ENCODE measurements at regions not wholly inside any gene's neighbourhood (a gene's known extent, or its start where the extent isn't known, plus 50 kb on each side); places are given as distances from the start of the nearest gene placed in this dataset.

DNA sequence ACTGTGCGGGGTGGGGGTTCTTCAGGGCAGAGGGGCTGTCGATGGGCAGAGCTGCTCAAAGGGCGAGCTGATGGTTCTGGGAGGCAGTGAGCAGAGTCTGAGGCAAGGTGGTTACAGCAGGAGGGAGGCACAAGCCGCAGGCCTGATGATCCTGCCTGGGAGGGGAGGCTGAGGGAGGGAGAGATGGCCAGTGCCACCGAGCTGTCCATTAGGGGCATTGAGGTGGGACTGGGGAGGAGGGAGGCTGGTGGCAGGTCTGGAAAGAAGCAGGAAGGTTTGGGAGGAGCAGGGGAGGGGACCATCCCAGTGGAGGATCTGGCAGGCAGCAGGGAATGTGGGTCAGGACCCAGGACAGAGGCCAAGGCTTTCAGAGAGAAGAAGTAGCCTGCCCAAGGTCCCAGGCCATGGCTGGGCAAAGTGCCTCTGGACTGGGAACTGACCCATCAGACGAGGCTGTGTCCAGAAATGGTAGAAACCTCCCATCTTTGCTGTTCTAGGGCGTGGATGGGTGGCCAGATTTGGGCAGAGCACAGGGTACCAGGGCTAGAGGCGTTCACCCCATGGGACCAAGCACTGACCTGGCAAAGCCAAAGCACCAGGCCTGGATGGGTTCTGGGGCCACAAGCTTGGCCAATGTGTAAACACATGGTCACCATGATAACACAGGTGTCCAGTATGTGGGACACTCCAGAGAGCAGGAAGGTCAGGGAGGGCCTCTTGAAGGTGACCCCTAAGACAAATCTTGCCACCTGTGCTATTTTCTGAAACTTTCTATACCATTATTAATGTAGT is 55.5 kb downstream of the INHBB start:
- Histone ChIP-seq H3K9me3 (no peaks in the 10 kb centered on the region), H3K36me3 (no peaks in the 10 kb centered on the region), H3K27ac (no peak overlapping the region), H3K4me1 (ENCODE audit: insufficient read depth) (no peaks in the 10 kb centered on the region), H3K4me3 (no peak overlapping the region), H3K27me3 (no peaks in the 10 kb centered on the region)
- WGBS, 3 donors, result 76 to 87% (median 82%) methylated on average over 8 of the region's 8 CpGs
- intact Hi-C loops (cut with DNase I), result no loop called here
- TF ChIP-seq, protein P1, sequence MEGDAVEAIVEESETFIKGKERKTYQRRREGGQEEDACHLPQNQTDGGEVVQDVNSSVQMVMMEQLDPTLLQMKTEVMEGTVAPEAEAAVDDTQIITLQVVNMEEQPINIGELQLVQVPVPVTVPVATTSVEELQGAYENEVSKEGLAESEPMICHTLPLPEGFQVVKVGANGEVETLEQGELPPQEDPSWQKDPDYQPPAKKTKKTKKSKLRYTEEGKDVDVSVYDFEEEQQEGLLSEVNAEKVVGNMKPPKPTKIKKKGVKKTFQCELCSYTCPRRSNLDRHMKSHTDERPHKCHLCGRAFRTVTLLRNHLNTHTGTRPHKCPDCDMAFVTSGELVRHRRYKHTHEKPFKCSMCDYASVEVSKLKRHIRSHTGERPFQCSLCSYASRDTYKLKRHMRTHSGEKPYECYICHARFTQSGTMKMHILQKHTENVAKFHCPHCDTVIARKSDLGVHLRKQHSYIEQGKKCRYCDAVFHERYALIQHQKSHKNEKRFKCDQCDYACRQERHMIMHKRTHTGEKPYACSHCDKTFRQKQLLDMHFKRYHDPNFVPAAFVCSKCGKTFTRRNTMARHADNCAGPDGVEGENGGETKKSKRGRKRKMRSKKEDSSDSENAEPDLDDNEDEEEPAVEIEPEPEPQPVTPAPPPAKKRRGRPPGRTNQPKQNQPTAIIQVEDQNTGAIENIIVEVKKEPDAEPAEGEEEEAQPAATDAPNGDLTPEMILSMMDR (IDR thresholded peaks at IDR 0.05), result no peak
- TF ChIP-seq EP300 (IDR thresholded peaks at IDR 0.05) (no peak), POLR2A (IDR thresholded peaks at IDR 0.05) (no peak)
- DNase-seq, result peak in 1 of 5 donors; percentile 18

DNA sequence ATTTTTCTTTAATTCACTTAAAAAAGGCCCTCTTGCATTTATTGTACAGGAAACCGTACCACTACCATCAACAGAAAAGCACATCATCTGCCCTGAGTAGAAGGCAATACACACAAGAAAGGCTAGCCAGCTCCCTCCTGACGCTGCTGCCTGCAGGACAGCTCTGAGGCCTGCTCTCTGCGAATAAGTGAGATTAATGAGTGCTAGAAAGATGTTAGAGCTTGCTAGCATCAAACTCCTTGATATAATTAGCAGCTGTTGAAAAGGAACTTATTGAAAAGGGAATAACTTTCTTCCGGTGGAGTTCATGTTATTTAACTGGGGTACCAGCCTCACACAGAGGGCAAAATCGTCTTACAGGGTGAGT is 56.1 kb downstream of the INHBB start:
- 57 to 59% (median 58%) methylated on average over 5 of the region's 5 CpGs for WGBS, 3 donors
- Histone ChIP-seq H3K4me3 (no peak overlapping the region), H3K9me3 (no peaks in the 10 kb centered on the region), H3K27ac (no peak overlapping the region), H3K27me3 (no peaks in the 10 kb centered on the region), H3K36me3 (no peaks in the 10 kb centered on the region), H3K4me1 (ENCODE audit: insufficient read depth) (no peaks in the 10 kb centered on the region)
- TF ChIP-seq POLR2A (IDR thresholded peaks at IDR 0.05), result no peak
- TF ChIP-seq, protein P1 (IDR thresholded peaks at IDR 0.05), result no peak
- TF ChIP-seq EP300 (IDR thresholded peaks at IDR 0.05), result no peak
- intact Hi-C loops (cut with DNase I), result no loop called here
- DNase-seq, result no peak

DNA sequence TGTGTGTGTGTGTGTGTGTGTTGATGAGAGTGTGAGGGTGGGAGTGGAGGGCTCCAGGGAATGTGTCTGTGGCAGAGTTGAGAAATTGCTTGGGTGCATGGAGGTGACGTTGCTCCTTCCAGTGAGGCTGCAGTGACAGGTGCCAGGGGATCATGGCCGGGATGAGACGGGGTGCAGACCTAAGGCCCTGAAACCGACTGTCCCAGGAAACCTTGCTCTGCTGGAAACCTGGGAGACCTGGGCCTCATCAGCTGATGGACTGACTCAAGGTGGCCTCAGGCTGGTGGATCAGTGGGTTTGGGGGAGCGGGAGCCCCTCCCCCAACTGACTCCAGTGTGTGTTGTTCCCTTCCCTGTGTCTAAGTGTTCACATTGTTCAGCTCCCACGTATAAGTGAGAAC is 56.6 kb downstream of the INHBB start:
- H3K4me1 ChIP-seq (ENCODE audit: insufficient read depth), result no peaks in the 10 kb centered on the region
- intact Hi-C loops (cut with DNase I), result no loop called here
- TF ChIP-seq POLR2A (IDR thresholded peaks at IDR 0.05) (no peak), EP300 (IDR thresholded peaks at IDR 0.05) (no peak)
- TF ChIP-seq, protein P1 (IDR thresholded peaks at IDR 0.05), result no peak
- WGBS, 3 donors, result 90 to 93% (median 92%) methylated on average over 6 of the region's 6 CpGs
- DNase-seq, result no peak
- no peak overlapping the region for H3K27ac ChIP-seq
- H3K9me3 ChIP-seq, result no peaks in the 10 kb centered on the region
- H3K27me3 ChIP-seq, result no peaks in the 10 kb centered on the region
- no peak overlapping the region for H3K4me3 ChIP-seq
- no peaks in the 10 kb centered on the region for H3K36me3 ChIP-seq

DNA sequence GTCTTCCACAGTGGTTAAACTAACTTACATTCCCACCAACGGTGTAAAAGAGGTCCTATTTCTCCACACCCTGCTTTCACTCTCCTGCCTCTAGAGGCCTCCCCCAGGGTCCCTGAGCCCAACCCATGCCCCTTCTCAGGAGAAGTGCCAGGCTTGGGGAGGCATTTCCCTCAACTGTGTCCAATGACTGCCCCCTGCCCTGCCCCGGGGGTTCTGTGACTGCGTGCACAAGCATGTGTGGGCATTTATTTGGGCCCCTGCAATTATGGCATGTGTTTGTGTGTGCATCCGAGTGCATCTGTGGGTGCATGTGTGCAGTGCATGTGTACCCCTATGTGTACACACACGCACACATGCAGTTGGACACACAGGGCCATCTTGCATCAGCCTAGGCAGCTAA is 57.3 kb downstream of the INHBB start:
- TF ChIP-seq EP300 (IDR thresholded peaks at IDR 0.05) (no peak), POLR2A (IDR thresholded peaks at IDR 0.05) (no peak)
- TF ChIP-seq, protein P1 (IDR thresholded peaks at IDR 0.05), result no peak
- no peaks in the 10 kb centered on the region for H3K36me3 ChIP-seq

More for the DNA sequence above, 57.3 kb downstream of the INHBB start:
- no peak overlapping the region for H3K27ac ChIP-seq
- no peak for DNase-seq
- no peak overlapping the region for H3K4me3 ChIP-seq
- intact Hi-C loops (cut with DNase I), result no loop called here
- no peaks in the 10 kb centered on the region for H3K27me3 ChIP-seq
- no peaks in the 10 kb centered on the region for H3K4me1 ChIP-seq (ENCODE audit: insufficient read depth)
- H3K9me3 ChIP-seq, result no peaks in the 10 kb centered on the region
- WGBS, 3 donors, result 81 to 85% (median 84%) methylated on average over 5 of the region's 5 CpGs
